PC-9 (cell line): ENCODE measurements at regions not wholly inside any gene's neighbourhood (a gene's known extent, or its start where the extent isn't known, plus 50 kb on each side); places are given as distances from the start of the nearest gene placed in this dataset.

Source experiments
- BruUV-seq: library from RNA; stranded (reverse); fragments of 400-500 nt; replicated peaks from 2 replicates; lab custom pipeline; 2021; lab: Mats Ljungman, UMichigan
- CTCF ChIA-PET: fragments of 300-600 bp; sonication (Branson Sonifier 250); formaldehyde crosslinking; loops from one replicate; lab custom pipeline; 2022; ENCODE audit warnings: antibody characterized with exemption; lab: Charles Lee
- POLR2A ChIA-PET: fragments of 300-600 bp; sonication (Branson Sonifier 250); formaldehyde crosslinking; loops from one replicate; lab custom pipeline; 2022; ENCODE audit warnings: antibody characterized with exemption; ENCODE audit not compliant: unreplicated experiment; lab: Charles Lee
- DNase-seq, 2 experiments: peaks; one replicate each; pipeline versions ENCODE4 v3.0.0 to v3.0.0-alpha.2; 2015 to 2022; ENCODE audit warnings: mixed read lengths in 1 of 2
- H2AFZ ChIP-seq: fragments of 200-600 bp; sonication (generic); 2 replicates; pipeline ENCODE4 v1.8.1; 2017; ENCODE audit warnings: antibody characterized with exemption
- H3F3A ChIP-seq: fragments of 200-600 bp; sonication (generic); 2 replicates; pipeline ENCODE4 v1.8.1; 2017; ENCODE audit warnings: antibody characterized with exemption, mild to moderate bottlenecking, low read depth; ENCODE audit not compliant: insufficient read depth
- H3K27ac ChIP-seq: fragments of 200-600 bp; sonication (generic); 2 replicates; pipeline ENCODE4 v1.6.1; 2016; ENCODE audit warnings: mixed run types
- H3K27me3 ChIP-seq: fragments of 200-600 bp; sonication (generic); 2 replicates; pipeline ENCODE4 v1.6.1; 2016; ENCODE audit warnings: low read depth, mixed run types; ENCODE audit not compliant: insufficient read depth
- H3K36me3 ChIP-seq: fragments of 200-600 bp; sonication (generic); 2 replicates; pipeline ENCODE4 v1.6.1; 2016; ENCODE audit warnings: low read depth, mixed run types
- H3K4me1 ChIP-seq: fragments of 200-600 bp; sonication (generic); replicated peaks from 2 replicates; pipeline ENCODE4 v1.6.1; 2016; ENCODE audit warnings: mixed run types; ENCODE audit not compliant: insufficient read depth
- H3K4me2 ChIP-seq: fragments of 200-600 bp; sonication (generic); 2 replicates; pipeline ENCODE4 v1.6.1; 2017; ENCODE audit warnings: mixed run types
- H3K4me3 ChIP-seq: fragments of 200-600 bp; sonication (generic); 2 replicates; pipeline ENCODE4 v1.6.1; 2016; ENCODE audit warnings: mixed run types
- H3K79me2 ChIP-seq: fragments of 200-600 bp; sonication (generic); 2 replicates; pipeline ENCODE4 v1.6.1; 2017; ENCODE audit warnings: low read depth, mixed run types
- H3K9me2 ChIP-seq: fragments of 200-600 bp; sonication (generic); 2 replicates; pipeline ENCODE4 v1.8.1; 2017; ENCODE audit warnings: mild to moderate bottlenecking; ENCODE audit not compliant: insufficient read depth
- H3K9me3 ChIP-seq: fragments of 200-600 bp; sonication (generic); 2 replicates; pipeline ENCODE4 v1.8.1; 2016; ENCODE audit warnings: low read depth; ENCODE audit not compliant: insufficient read depth
- H4K20me1 ChIP-seq: fragments of 200-600 bp; sonication (generic); 2 replicates; pipeline ENCODE4 v1.8.1; 2017; ENCODE audit not compliant: insufficient read depth
- EZH2 ChIP-seq: fragments of 200-600 bp; sonication (generic); IDR thresholded peaks from 2 replicates; pipeline ENCODE4 v1.8.0; 2017; ENCODE audit warnings: antibody characterized with exemption, low read depth
- intact Hi-C: fragments of 100-400 bp; cut with micrococcal nuclease; formaldehyde crosslinking; loops from one replicate; pipeline ENCODE4 v1.10.0; 2022; ENCODE audit not compliant: unreplicated experiment
- TF ChIP-seq, protein P1 (sequence below): fragments of 200-600 bp; sonication (generic); conservative IDR thresholded peaks from 2 replicates; pipeline ENCODE4 v1.6.1; 2017; ENCODE audit warnings: mixed run types, antibody characterized with exemption, mild to moderate bottlenecking, moderate library complexity

DNA sequence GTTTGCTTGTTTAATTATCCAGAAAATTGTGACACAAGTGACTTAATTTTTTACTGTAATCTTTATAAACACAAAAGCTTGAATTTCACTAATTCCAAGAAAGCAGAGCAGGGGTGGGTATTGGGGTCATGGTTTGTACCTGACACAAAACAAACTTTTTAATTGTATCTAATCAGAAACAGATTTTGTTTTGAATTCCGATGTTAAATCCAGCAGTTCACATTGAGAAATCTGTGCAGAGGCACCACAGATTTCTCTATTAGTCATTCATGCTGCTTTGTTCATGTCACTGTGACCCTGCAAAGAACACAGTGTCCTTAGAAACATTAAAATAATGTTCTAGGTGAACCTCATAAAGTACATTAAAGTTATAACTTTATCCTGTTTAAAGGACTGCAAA lies 443.4 kb downstream of the NYAP2 start:
- no peak overlapping the region for H3K27ac ChIP-seq
- H3K4me3 ChIP-seq: no peak overlapping the region
- no peaks in the 10 kb centered on the region for H4K20me1 ChIP-seq
- H3K4me2 ChIP-seq: no peak overlapping the region
- DNase-seq: no peak
- intact Hi-C loops: no loop called here
- POLR2A ChIA-PET: no interaction called here
- CTCF ChIA-PET: no interaction called here
- no peaks in the 10 kb centered on the region for H3K36me3 ChIP-seq
- no peaks in the 10 kb centered on the region for H3K27me3 ChIP-seq
- no peaks in the 10 kb centered on the region for H3K4me1 ChIP-seq
- TF ChIP-seq EZH2: no peak
- TF ChIP-seq, protein P1, sequence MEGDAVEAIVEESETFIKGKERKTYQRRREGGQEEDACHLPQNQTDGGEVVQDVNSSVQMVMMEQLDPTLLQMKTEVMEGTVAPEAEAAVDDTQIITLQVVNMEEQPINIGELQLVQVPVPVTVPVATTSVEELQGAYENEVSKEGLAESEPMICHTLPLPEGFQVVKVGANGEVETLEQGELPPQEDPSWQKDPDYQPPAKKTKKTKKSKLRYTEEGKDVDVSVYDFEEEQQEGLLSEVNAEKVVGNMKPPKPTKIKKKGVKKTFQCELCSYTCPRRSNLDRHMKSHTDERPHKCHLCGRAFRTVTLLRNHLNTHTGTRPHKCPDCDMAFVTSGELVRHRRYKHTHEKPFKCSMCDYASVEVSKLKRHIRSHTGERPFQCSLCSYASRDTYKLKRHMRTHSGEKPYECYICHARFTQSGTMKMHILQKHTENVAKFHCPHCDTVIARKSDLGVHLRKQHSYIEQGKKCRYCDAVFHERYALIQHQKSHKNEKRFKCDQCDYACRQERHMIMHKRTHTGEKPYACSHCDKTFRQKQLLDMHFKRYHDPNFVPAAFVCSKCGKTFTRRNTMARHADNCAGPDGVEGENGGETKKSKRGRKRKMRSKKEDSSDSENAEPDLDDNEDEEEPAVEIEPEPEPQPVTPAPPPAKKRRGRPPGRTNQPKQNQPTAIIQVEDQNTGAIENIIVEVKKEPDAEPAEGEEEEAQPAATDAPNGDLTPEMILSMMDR: no peak
- no peaks in the 10 kb centered on the region for H3K79me2 ChIP-seq
- no peaks in the 10 kb centered on the region for H3F3A ChIP-seq
- BruUV-seq: no TSS peak
- no peaks in the 10 kb centered on the region for H3K9me3 ChIP-seq
- H3K9me2 ChIP-seq: no peaks in the 10 kb centered on the region
- no peak overlapping the region for H2AFZ ChIP-seq

DNA sequence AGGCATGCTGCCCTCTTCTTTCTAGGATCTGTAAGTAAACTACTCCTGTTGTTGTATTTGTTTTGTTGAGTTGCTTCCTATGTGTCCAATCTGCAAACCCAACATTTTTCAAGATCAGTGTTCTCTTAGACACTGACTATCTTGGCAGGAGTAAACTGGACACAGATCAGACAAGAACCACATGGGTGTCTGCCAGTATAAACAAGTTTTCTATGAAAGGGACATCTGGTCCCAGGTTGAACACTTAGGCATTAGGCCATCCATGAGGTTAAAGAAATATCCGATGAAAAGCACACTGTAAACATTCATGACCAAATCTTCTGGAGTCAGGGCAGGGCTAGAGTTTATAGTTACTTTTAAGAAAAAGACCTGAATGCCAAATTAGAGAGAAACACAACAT lies 441.8 kb downstream of the NYAP2 start:
- Histone ChIP-seq H3K9me2 (no peaks in the 10 kb centered on the region), H2AFZ (no peak overlapping the region; the same call in 1 of the 2 replicates), H3F3A (no peaks in the 10 kb centered on the region), H4K20me1 (no peaks in the 10 kb centered on the region), H3K9me3 (no peaks in the 10 kb centered on the region), H3K4me1 (no peaks in the 10 kb centered on the region), H3K27me3 (no peaks in the 10 kb centered on the region), H3K4me3 (no peak overlapping the region), H3K79me2 (no peaks in the 10 kb centered on the region), H3K27ac (no peak overlapping the region), H3K4me2 (no peak overlapping the region), H3K36me3 (no peaks in the 10 kb centered on the region)
- no peak for DNase-seq
- intact Hi-C loops: no loop called here
- no TSS peak for BruUV-seq
- TF ChIP-seq, protein P1: no peak
- TF ChIP-seq EZH2: no peak
- ChIA-PET CTCF (no interaction called here), POLR2A (no interaction called here)

DNA sequence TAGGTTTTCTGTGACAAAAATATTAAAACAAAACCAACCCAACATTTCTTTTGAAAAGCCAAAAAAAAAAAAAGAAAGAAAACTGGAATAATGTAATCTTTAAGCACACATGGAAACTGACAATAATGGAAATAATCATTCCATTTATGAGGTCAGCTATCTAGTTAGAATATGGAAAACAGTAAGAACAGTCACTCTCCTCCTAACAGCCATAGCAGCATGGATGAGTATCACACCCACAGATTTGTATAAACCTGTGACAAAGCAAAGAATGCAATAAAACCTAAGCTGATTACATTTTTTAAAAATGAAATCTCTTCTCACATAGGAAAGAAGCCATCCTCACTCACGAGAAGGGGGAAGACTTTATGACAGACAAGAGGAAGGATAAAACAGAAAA lies 437.8 kb downstream of the NYAP2 start:
- Histone ChIP-seq H3K9me3 (no peaks in the 10 kb centered on the region), H2AFZ (no peak overlapping the region), H3K79me2 (no peaks in the 10 kb centered on the region), H3K9me2 (no peaks in the 10 kb centered on the region), H3K27ac (no peak overlapping the region), H3K4me1 (no peaks in the 10 kb centered on the region), H4K20me1 (no peaks in the 10 kb centered on the region), H3K4me3 (no peak overlapping the region), H3K27me3 (no peaks in the 10 kb centered on the region), H3K4me2 (no peak overlapping the region), H3F3A (no peaks in the 10 kb centered on the region), H3K36me3 (no peaks in the 10 kb centered on the region)
- TF ChIP-seq, protein P1: no peak
- no peak for TF ChIP-seq EZH2
- POLR2A ChIA-PET: no interaction called here
- no TSS peak for BruUV-seq
- CTCF ChIA-PET: no interaction called here
- no peak for DNase-seq
- intact Hi-C loops: no loop called here
